Caco-2 (cell line): ENCODE measurements at regions not wholly inside any gene's neighbourhood (a gene's known extent, or its start where the extent isn't known, plus 50 kb on each side); places are given as distances from the start of the nearest gene placed in this dataset.

Source experiments
- BruUV-seq: library from RNA; stranded (reverse); fragments of 400-500 nt; replicated peaks from 2 replicates; lab custom pipeline; 2021; lab: Mats Ljungman, UMichigan
- CTCF ChIA-PET: fragments of 300-600 bp; sonication (Branson Sonifier 250); formaldehyde crosslinking; loops from one replicate; lab custom pipeline; 2022; ENCODE audit warnings: antibody characterized with exemption; lab: Charles Lee
- POLR2A ChIA-PET: fragments of 300-600 bp; sonication (Branson Sonifier 250); formaldehyde crosslinking; loops from one replicate; lab custom pipeline; 2022; ENCODE audit warnings: antibody characterized with exemption; lab: Charles Lee
- DNase-seq, 2 experiments: peaks; one replicate each; pipeline versions ENCODE4 v3.0.0 to v3.0.0-alpha.2; 2020 to 2022
- H3K27me3 ChIP-seq: replicated peaks from 2 replicates; pipeline ENCODE4 v1.6.0; 2011; ENCODE audit warnings: low read length; ENCODE audit not compliant: control insufficient read depth, insufficient read depth
- H3K36me3 ChIP-seq: 2 replicates; pipeline ENCODE4 v1.5.1; 2011; ENCODE audit warnings: low read length; ENCODE audit not compliant: control insufficient read depth, insufficient read depth
- H3K4me1 ChIP-seq: fragments of 250-450 bp; sonication (Bioruptor Pico); 2 replicates; pipeline ENCODE4 v1.5.1; 2020; ENCODE audit warnings: mild to moderate bottlenecking
- H3K4me3 ChIP-seq: 2 replicates; pipeline ENCODE4 v1.5.1; 2011; ENCODE audit warnings: low read depth, mild to moderate bottlenecking, control low read depth, low read length
- H3K9me3 ChIP-seq: fragments of 250-450 bp; sonication (Bioruptor Pico); 2 replicates; pipeline ENCODE4 v1.5.1; 2020; ENCODE audit warnings: mild to moderate bottlenecking, moderate library complexity
- H3K27ac Mint-ChIP-seq: one replicate; pipeline ENCODE4 v1.8.0; 2022; ENCODE audit warnings: mixed read lengths; ENCODE audit not compliant: unreplicated experiment
- H3K27me3 Mint-ChIP-seq: one replicate; pipeline ENCODE4 v1.8.0; 2022; ENCODE audit warnings: mixed read lengths; ENCODE audit not compliant: insufficient read depth, unreplicated experiment
- H3K36me3 Mint-ChIP-seq: one replicate; pipeline ENCODE4 v1.8.0; 2022; ENCODE audit warnings: mild to moderate bottlenecking, mixed read lengths; ENCODE audit not compliant: insufficient read depth, unreplicated experiment
- H3K4me1 Mint-ChIP-seq: one replicate; pipeline ENCODE4 v1.8.0; 2022; ENCODE audit warnings: low read depth, mixed read lengths; ENCODE audit not compliant: unreplicated experiment
- H3K4me3 Mint-ChIP-seq: one replicate; pipeline ENCODE4 v1.8.0; 2022; ENCODE audit warnings: mild to moderate bottlenecking, moderate library complexity, mixed read lengths; ENCODE audit not compliant: unreplicated experiment
- H3K9me3 Mint-ChIP-seq: one replicate; pipeline ENCODE4 v1.8.0; 2022; ENCODE audit warnings: mixed read lengths; ENCODE audit not compliant: unreplicated experiment
- intact Hi-C: fragments of 100-400 bp; cut with micrococcal nuclease; formaldehyde crosslinking; loops from one replicate; pipeline ENCODE4 v1.10.0; 2022; ENCODE audit not compliant: unreplicated experiment
- TF ChIP-seq, protein P1 (sequence below), 2 experiments: fragments of 200-600 bp in 1 of 2; IDR thresholded peaks; 1 replicate in 1 of 2; 2 replicates in 1 of 2; pipeline versions ENCODE4 v1.5.1 to v1.8.0; 2011 to 2022; ENCODE audit warnings: antibody characterized with exemption in 1 of 2, control low read depth in 1 of 2, inconsistent platforms in 1 of 2, low read depth in 1 of 2, low read length in 1 of 2, mild to moderate bottlenecking in 1 of 2, moderate library complexity in 1 of 2; ENCODE audit not compliant: insufficient read depth in 1 of 2, severe bottlenecking in 1 of 2, unreplicated experiment in 1 of 2

DNA sequence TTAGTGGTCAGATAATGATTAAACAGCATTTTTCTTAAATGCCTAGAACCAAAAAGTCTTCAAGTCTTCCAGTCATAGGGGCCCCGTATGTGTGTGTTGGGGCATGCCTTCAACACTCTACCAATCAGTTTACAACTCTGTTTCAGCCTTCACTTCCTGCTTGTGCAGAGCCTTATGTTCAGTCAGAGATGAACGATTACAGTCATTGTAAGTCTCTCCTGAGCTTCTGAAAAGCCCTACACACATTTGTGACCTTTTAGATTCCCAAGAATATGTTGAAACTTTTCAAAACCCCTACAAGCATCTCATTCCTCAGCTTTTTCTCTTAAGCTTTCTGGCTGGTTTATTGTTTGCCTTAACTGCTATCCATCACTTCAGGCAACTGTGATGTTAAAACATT lies 591.2 kb downstream of the ZNF674 start:
- TF ChIP-seq, protein P1, sequence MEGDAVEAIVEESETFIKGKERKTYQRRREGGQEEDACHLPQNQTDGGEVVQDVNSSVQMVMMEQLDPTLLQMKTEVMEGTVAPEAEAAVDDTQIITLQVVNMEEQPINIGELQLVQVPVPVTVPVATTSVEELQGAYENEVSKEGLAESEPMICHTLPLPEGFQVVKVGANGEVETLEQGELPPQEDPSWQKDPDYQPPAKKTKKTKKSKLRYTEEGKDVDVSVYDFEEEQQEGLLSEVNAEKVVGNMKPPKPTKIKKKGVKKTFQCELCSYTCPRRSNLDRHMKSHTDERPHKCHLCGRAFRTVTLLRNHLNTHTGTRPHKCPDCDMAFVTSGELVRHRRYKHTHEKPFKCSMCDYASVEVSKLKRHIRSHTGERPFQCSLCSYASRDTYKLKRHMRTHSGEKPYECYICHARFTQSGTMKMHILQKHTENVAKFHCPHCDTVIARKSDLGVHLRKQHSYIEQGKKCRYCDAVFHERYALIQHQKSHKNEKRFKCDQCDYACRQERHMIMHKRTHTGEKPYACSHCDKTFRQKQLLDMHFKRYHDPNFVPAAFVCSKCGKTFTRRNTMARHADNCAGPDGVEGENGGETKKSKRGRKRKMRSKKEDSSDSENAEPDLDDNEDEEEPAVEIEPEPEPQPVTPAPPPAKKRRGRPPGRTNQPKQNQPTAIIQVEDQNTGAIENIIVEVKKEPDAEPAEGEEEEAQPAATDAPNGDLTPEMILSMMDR (IDR thresholded peaks at IDR 0.05; ENCODE audit: insufficient read depth in 1 of 2, low read depth in 1 of 2, low read length in 1 of 2, severe bottlenecking in 1 of 2, unreplicated experiment in 1 of 2) = no peak
- Mint-ChIP-seq H3K36me3 (no peaks in the 10 kb centered on the region), H3K9me3 (peaks cover 11% of the 10 kb centered on the region), H3K4me1 (no peaks in the 10 kb centered on the region), H3K27me3 (no peaks in the 10 kb centered on the region), H3K4me3 (no peak overlapping the region), H3K27ac (no peak overlapping the region)
- intact Hi-C loops = no loop called here
- ChIA-PET CTCF (no interaction called here), POLR2A (no interaction called here)
- no peak for DNase-seq
- no peaks in the 10 kb centered on the region for H3K4me1 ChIP-seq
- BruUV-seq = no TSS peak
- H3K9me3 ChIP-seq = no peaks in the 10 kb centered on the region
- H3K36me3 ChIP-seq = no peaks in the 10 kb centered on the region
- H3K4me3 ChIP-seq = no peak overlapping the region
- H3K27me3 ChIP-seq = no peaks in the 10 kb centered on the region

DNA sequence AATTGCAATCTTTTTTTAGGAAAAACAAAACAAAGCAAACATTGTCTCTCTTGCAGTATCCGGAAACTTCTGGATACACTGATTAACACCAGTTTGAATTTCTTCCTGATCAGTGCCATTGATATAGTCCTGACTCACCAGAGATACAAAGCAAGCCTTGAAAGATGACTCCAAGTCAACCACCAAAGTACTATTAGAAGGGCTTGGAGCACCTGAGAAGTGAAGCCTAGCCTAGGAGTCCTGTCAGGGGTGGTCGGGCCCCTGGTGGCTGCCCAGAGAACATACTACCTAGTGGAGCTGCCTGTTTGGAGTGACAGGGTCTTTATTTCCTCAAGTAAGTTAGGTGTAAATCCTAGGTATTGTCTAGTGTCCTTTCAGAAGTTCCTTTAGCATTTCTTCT lies 593.2 kb downstream of the ZNF674 start:
- CTCF ChIA-PET = no interaction called here
- Mint-ChIP-seq H3K36me3 (no peaks in the 10 kb centered on the region), H3K27ac (no peak overlapping the region), H3K4me3 (no peak overlapping the region), H3K27me3 (no peaks in the 10 kb centered on the region), H3K9me3 (no peaks in the 10 kb centered on the region), H3K4me1 (no peaks in the 10 kb centered on the region)
- TF ChIP-seq, protein P1 (IDR thresholded peaks at IDR 0.05; ENCODE audit: insufficient read depth in 1 of 2, low read depth in 1 of 2, low read length in 1 of 2, severe bottlenecking in 1 of 2, unreplicated experiment in 1 of 2) = peak in 1 of 2 experiments; percentile 1
- DNase-seq = no peak
- Histone ChIP-seq H3K27me3 (no peaks in the 10 kb centered on the region), H3K36me3 (no peaks in the 10 kb centered on the region), H3K4me1 (no peaks in the 10 kb centered on the region), H3K4me3 (no peak overlapping the region), H3K9me3 (no peaks in the 10 kb centered on the region)
- BruUV-seq = no TSS peak
- intact Hi-C loops = no loop called here
- POLR2A ChIA-PET = no interaction called here

DNA sequence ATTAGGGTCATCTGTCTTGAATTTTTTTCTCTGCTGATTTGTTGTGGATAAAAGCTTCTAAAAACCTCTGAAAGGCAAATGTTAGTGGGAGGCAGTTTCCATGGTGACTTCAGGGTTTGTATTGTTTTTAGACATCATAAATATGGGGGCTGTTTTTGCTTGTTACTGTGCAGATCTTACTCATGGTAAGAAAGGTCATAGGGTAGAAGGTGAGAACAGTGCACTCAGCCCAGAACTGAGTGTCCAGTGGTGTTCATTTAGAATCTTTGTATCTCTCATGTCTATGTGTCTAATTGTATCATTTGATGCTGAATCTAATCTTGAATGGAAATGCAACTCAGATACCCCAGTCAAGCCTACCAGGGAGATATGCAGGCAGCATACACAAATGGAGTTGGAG lies 609.8 kb downstream of the ZNF674 start:
- CTCF ChIA-PET = no interaction called here
- POLR2A ChIA-PET = no interaction called here
- no peaks in the 10 kb centered on the region for H3K4me1 ChIP-seq
- Mint-ChIP-seq H3K9me3 (no peaks in the 10 kb centered on the region), H3K27me3 (no peaks in the 10 kb centered on the region), H3K4me3 (no peak overlapping the region), H3K27ac (no peak overlapping the region), H3K4me1 (no peaks in the 10 kb centered on the region), H3K36me3 (no peaks in the 10 kb centered on the region)
- no peaks in the 10 kb centered on the region for H3K27me3 ChIP-seq
- H3K9me3 ChIP-seq = no peaks in the 10 kb centered on the region
- intact Hi-C loops = no loop called here
- TF ChIP-seq, protein P1 (IDR thresholded peaks at IDR 0.05; ENCODE audit: insufficient read depth in 1 of 2, low read depth in 1 of 2, low read length in 1 of 2, severe bottlenecking in 1 of 2, unreplicated experiment in 1 of 2) = no peak
- no peak overlapping the region for H3K4me3 ChIP-seq
- no peak for DNase-seq
- BruUV-seq = no TSS peak
- H3K36me3 ChIP-seq = no peaks in the 10 kb centered on the region
